NK-92 treated with Interleukin-12 subunit alpha and Interleukin-12 subunit beta, amount 100 ng/mL, for 24 hours (cell line): ENCODE measurements at regions not wholly inside any gene's neighbourhood (a gene's known extent, or its start where the extent isn't known, plus 50 kb on each side); places are given as distances from the start of the nearest gene placed in this dataset.
"Not testable (repeated sequence)": the region's sequence is repeated elsewhere in the genome, so short reads cannot be mapped to it uniquely, and the experiment has no call there.

ENCODE experiments used
- DNase-seq: peaks from one replicate; lab custom pipeline; 2025; lab: John Stamatoyannopoulos, UW

DNA sequence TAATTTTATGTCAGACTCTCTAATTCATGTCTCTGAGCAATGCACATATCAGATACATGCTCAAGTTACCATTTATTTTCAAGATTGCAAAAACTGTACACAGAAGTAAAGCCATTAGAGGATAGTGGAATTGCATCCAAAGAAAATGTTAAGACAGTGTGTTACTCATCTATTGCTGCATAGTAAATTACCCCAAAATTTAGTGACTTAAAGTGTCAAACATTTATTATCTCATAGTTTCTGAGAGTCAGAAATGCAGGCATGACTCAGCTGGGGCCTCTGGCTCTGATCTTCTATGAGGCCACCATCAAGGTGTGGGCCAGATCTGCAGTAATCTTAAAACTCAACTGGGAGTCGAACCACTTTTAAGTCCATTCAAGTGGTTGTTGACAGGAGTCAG is 275.2 kb downstream of the QDPR start:
- no peak for DNase-seq

DNA sequence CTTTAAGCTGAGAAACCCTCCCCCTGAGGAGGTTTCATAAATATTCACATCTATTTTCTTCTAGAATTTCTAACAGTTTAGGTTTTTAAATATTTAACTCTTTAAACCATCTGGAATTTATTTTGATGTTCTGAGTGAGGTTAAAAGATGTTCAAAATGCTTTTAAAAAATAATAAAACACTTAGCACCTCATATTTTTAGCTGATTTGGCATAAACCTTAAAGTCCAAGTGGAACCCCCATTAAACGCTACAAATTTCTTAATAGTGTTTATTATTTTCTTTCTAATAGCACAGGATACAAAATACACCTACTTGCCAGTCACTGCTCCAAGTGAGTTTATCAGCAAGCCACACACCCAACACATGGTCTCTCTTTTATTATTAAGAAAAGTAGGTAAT is 277.2 kb downstream of the QDPR start:
- no peak for DNase-seq

DNA sequence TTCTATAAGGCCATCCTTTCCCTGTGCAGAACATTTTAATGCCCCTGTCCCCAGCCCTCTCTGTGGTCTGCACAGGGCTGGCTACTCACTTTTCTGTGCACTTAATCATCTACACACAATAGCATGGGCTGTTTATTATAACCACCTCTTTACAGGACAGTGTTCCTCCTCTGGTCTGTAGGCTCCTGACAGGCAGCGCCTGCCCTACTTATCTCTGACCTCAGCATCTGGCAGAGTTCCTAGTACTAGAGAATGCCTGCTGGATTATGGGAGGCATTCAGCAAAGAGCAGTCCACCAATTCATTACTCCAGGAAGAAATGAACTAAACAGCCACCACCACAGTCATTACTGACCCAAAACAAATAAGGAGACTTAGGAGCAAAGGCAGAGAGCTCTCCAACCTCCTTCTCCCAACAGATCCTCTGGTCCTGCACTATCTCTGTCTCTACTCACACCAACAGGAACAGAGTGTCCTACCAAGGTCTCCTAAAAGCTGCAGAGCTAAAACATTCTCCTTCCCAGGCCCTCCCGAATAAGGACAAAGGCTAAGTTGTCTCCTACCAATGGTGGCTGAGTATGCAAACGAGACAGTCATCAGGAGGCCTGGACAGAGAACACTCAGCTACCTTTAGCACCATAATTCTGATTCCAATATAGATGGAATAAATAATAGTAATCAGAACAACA is 279.2 kb downstream of the QDPR start:
- DNase-seq = no peak

DNA sequence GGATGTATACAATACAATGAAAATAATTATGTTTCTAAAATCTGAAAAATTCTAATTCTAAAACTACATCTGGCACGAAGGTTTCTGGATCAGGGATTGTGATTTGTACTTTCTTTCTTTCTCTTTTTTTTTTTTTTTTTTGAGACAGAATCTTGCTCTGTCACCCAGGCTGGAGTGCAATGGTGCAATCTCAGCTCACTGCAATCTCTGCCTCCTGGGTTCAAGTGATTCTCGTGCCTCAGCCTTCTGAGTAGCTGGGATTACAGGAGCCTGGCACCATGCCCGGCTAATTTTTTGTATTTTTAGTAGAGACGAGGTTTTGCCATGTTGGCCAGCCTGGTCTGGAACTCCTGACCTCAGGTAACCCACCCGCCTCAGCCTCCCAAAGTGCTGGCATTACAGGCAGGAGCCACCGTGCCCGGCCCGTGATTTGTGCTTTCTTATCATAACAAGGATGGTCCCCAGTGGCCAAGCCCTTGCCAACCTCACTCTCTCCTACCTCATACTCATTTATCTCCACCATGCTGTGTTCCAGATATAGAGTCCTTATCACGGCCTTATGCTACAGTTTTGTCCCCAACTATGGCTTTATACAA is 279.9 kb downstream of the QDPR start:
- not testable (repeated sequence) for DNase-seq

DNA sequence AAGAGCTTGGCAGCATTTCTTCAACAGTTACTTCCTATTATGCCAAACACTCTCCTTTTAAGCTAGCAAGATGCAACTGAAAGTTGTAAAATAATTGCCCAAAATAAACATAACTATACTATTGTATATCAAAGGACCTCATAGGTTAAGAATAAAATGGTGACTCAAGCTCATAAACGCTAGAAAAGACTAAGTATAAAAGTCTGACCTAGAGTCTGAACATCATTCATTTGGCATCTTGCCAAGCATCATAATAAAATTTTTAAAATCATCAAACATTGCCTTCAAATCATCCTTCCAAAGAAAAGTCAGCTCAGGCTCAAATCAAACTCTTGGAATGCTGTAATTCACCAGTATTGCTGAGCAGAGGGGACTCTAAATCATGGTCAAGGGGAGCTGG is 281.2 kb downstream of the QDPR start:
- no peak for DNase-seq

DNA sequence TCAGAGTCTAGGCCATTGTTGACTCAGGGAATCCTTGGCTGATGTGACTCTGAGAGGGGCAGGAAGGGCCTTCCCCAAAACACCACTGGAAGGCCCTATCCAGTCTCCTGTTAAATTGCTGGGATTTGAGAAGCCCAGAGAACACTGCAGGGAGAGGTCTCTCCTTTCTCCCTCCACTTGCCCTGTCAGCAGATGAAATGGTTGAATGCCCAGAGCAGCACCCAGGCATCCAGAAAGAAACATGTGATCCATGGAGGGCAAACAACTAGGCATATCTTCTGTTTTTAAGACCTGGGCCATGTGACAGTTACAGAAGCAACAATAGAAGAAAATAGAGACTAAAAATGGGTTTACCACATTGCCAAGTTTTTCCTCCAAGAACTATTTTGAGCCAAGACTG is 291.1 kb downstream of the QDPR start:
- no peak for DNase-seq

DNA sequence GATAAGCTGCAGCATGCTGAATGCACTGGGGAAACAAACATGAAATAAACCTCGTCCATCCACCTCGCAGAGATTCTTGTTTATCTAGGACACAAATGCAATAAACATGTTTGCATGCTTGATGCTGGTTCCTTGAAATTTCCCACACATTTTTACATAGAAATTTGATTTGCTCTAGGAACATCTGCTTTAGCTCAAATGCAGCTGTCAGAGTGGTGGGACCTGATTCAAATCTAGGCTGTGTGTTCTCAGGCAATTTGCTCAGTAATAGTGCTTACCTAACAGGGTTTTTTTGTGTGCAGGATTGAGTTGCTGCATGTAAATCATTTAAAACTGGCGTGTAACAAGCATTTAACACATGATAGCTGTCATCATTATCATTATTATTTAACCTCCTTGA is 293.1 kb downstream of the QDPR start:
- DNase-seq = no peak

DNA sequence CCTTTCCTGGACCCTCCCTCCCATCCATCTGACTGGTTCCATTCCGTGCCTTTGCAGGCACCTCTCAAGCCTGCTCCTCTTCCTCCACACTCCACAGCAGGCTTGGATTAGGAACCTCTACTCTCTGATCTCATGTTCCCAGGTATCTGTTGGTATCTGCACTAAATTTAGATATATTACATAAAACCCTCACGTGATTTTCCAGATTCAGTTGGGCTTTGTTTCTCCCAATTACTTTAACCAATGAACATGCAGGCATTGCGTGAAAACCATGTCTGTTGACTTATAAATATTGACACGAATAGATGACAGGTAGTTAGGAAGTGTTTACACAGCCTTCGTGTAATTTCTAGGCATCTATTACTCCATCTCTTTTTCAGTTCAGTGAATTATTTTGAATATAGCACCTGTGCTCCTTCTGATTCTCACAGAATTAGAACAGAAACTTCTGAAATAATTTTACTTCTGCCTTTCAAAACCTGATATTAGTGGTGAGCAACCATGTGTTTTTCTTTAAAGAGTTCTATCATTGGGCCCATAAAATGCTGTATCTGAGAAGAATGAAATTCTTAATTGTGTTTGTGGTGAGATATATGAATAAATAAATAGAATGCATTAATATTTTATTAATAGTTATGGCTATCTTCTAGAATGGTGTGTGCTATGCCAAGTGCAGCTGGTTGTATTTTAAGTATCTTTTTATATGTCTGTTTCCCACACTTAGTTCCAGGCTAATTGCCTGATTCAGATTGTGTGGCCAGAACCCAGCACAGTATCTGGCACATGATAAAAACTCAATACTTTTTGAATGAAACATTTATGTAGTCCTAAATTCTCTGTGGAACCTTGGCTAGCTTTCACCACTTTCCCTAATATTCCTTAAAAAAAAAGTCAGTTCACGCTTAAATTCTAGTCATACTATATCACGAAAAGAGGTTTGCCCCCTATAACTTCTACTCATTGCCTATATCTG is 304.8 kb downstream of the QDPR start:
- DNase-seq = no peak

DNA sequence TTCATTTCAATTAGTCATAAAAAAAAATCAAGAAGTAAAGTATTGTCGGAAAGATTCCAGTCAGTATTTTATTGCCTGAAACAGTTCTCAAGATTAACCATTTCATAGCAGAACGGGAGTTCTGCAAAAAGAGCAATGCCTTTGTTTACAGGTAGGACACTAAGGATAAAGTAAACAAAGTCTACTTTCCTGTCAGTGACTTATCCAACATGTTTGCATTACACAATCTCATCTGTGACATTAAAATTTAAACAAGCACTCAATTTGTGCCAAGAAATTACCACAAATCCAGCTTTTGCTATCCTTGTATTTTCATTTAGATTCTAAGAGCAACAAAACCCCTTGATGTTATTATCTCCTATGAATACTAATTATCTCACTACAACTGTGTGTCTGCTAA is 306.5 kb upstream of the LDB2 start:
- no peak for DNase-seq

DNA sequence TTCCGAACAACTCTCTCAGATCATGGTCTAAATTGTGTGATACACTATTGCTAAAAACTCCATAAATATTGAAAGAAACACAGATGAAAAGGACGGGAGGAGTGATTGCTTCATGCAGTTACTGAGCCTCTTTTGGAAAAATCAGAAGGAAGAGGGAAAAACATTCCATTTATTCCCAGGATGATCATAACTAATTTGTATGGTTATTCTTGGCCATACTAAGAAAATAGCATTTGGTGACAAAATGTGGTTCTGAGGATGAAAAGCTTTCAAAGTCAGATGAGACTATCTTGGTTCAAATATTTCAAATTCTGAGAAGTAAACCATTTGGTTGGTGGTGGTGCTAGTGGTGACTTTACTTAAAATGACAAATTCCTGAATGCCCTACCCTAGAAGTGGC is 305.4 kb upstream of the LDB2 start:
- DNase-seq = no peak

DNA sequence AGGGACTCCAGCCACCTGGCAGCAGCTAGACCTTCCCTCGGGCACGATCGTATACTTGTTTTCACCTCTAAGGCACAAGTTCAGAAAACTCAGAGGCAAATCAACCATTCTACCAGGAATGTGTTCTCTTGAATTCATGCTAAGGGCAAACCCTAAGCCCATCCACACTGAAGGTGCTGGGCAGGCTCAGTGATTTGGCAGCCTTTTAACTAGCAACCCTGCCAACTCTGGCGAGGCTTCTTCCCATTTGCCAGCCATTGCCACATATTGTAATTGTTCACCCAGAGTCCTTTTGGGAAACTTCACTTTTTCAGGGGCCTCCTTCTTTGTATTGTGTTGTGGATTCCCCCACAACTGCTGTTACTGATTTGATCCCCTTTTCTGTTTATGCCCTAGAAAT is 298.6 kb upstream of the LDB2 start:
- no peak for DNase-seq

DNA sequence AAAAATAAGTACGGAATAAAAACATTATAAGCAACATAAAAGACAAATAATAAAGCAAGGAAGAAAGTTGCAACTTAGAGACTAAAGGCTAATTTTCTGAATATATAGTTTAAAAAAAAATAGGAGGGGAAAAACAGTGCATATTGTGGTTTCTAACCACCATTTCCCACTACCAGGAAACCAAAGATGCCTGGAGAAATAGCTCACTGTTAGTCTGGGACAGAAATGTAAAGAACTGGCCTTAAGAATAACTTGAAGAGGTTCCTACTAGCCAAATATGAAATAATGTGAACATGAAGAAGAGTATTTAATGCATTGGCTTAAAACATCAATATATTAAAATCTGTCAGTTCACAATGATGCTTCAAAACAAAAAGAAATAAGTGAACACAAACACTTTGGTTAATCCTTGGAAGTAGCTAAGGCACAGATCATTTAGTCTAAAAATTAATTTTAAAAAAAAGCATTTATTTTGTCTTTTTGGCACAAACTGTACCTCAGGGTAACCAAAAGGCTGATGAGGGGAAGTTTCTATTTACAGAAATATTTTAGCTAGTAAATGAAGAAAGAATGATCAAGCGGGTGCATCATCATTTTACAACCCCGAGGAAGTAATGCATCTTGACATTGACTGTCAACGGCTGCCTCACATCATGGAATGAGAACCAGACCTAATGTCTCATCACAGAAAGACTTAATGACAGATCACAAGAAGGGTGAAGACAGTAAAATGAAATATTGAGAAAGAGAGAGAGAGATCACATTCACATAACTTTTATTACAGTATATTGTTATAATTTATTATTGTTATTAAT is 297.2 kb upstream of the LDB2 start:
- no peak for DNase-seq

DNA sequence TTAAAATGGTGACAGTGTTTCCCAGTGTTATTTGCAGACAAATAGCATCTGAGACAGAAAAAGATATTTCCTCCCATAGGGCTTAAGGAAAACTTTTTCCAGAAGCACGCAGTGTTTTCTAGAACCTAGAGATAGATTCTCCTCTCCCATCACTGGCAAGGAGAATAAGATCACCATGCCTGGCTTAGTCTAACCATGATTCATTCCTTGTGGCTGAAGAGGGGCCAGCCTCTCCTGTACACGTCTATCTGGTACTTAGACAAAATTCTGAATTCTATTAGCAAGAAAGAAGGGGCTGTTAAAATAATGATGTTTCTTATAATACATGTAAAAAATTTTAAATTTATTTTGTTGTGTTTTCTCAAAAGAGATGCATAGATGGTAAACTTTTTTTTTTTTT is 296.1 kb upstream of the LDB2 start:
- no peak for DNase-seq

DNA sequence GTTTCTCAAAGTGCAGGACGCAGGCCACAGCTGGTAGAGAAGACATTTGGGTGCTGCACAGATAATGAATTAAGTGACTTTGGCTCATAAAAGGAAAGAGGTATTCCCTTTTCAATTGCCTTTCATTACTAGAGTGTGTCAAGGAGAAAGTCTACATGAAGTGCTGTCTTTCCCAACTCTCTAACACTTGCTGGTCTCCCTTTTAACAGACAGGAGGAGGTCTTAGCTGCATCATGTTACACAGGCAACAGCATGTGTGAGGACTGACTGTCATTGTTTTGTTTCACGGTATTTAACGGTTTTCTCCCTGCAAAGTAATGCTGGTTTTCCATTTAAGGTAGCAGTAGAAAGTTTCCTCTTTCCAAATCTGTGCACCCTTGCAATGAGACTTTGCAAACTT is 291.3 kb upstream of the LDB2 start:
- no peak for DNase-seq

DNA sequence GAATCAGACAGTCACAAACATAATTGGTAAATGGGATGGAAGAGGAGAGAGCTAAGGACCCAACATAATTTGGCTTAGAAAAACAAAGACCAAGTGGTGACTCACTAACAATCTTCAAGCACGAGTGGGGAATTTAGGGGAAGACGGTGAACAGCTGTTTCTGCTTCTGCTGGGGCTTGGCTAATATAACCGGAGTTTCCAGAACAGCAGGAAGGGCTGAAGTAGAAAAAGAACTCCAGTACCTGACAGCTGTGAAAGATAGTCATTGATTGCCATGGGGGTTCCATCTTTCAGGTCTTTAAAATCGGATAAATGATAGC is 290.9 kb upstream of the LDB2 start:
- no peak for DNase-seq

DNA sequence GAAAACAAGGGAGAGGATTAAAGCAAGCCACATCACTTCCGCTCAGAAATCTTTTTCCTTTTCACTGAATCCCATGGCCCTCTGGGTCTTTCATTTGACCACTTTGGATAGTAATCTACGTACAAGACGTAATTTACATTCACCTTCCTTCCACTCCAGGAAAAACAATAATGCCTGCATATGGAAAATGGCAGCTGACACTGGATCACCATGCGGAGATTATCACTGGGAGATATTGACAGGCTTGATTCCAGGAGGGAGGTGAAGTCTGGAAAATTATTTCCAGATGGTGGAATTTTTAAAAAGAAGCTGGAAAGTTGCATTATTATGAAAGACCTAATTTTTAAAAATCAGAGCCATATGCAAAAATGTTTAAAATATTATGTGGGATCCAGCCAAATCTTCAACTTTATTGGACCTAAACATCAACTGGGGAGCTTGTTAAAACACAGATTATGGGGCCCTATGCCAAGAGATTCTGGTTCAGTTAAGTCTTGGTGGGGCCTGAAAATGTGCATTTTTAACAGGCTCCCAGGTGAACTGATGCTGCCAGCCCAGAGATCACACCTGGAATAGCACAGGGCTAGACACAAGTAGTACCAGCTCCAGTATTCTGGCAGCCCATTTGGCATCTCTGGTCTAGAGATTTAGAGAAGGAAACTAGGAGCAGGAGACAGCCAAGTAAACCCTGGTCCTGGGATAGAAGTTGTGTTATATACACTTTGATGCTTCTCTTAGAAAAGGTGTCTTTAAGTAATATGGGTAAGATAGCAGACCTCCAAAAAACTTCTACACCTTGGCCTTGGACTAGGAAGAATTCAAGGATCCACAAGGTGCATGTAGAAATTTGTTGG is 290.3 kb upstream of the LDB2 start:
- no peak for DNase-seq

DNA sequence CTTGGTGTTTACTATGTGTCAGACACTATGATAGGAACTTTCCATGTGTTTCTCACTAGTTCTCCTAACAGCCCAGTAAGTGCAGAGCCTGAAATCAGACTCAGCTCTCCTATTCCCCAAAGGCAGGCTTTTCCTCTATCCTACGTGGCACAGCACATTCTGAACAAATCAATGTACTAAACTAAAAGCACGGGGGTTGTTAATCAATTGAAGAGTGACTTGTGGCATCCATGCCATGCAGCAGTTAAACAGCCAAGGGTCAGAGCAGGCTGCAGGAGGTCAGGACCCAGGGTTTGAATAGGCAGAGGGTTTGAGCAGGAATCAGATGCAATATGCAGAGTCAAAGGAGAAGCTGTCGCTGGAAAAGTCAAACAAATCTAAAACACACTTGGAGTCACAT is 289.7 kb upstream of the LDB2 start:
- no peak for DNase-seq

DNA sequence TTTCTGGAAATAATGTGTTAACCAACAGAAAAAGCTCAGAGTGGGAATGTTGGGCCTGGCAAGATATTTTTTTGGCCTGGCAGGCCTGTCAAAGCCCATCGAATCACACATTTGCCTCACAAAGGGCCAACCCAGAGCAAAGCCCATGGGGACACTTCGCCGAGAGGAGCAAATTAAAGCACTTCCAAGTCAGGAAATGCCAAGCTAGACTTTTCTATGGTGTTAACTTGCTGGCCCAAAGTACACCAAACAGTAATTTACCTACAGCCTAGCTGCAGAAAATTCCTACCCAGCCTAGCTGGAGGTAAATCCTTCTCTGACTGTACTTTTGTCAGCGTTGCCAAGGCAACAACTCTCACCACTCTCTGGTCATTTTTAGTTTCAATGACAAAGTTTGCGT is 288.6 kb upstream of the LDB2 start:
- no peak for DNase-seq

DNA sequence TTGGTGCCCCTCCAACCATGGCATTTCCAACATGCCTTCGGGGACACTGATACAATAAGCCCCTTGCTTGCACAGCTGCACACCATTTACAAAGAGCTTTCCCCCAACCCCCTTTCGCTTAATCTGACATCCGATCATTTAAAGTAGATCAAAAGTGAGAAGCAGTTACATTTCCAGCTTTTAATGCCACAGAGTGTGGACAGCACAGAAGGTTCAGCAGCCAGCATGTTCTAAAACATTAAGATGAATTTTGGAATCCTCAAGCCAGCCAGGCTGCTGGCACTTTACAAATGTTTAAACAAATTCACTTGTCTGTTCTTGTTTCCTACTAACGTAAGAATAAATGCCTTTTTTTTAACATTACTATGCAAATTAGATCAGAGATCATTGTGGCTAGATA is 284.4 kb upstream of the LDB2 start:
- no peak for DNase-seq

DNA sequence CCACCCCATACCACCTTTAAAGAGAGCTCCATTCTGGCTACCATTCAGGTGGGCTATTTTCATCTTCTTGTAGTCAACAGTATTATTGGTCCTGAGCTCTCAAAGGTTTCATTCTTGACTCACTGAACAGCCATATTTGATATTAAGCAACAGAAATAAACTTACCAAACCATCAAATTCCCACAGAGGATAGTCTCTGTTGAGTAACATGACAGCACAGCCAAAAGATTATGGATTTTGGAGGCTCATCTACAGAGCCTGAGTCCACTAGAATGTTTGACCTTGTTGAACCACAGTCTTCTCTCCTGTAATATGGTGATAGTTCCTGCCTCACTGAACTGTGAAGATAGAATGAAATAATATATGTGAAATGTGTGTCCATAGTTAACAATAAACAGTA is 276.3 kb upstream of the LDB2 start:
- no peak for DNase-seq

DNA sequence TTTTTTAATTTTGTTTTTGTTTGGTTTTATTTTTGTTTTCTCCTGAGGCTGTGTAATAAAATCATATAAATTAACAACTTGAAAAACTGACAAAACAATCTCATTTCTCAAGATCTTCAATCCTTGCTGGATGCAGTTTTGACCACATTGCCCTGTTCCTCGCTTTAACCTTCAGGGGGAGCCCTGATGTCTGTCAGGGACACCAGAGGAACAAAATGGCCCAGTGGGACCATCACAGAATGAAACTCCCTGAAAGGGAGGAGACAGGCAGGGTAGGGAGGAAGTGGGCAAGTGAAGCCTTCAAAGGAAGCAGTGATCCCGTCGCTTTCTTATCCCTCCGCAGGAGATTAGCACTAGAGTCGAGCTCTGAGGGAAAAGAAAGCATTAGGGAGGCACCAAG is 274.9 kb upstream of the LDB2 start:
- DNase-seq = no peak

DNA sequence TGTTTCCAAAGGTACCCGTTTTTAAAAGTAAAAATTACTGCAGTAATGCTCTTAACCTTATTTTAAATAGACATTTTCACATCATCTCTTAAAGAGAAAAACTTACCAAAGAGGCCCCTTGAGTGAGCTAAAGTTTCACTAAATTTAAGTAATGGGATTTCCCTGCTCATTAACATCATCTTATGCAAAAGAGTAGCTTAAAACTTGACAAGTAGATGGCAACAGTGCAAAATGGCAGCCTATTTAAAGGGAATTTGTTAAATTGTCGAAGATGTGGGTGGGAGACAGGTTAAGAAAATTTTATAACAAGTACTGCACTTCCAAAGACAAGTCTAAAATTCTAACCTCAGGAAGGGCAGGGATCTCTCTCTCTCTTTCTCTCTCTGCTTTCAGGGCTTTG is 271.7 kb upstream of the LDB2 start:
- DNase-seq = no peak
